WTC11 (cell line): ENCODE measurements at regions not wholly inside any gene's neighbourhood (a gene's known extent, or its start where the extent isn't known, plus 50 kb on each side); places are given as distances from the start of the nearest gene placed in this dataset.

Experiments used
- ATAC-seq: fragments of 200-7000 bp; cut with Tn5 transposase; 2 replicates; pipeline ENCODE4 v1.10.0; 2021; ENCODE audit warnings: mild to moderate bottlenecking, moderate library complexity
- CTCF ChIA-PET: fragments of 300-600 bp; sonication (Branson Sonifier 250); formaldehyde crosslinking; loops from one replicate; lab custom pipeline; 2021; ENCODE audit warnings: antibody characterized with exemption; lab: Charles Lee
- POLR2A ChIA-PET: fragments of 350-600 bp; sonication (Branson Sonifier 250); formaldehyde crosslinking; loops from one replicate; lab custom pipeline; 2021; ENCODE audit warnings: antibody characterized with exemption; lab: Charles Lee
- DNase-seq: peaks from one replicate; pipeline ENCODE4 v3.0.0; 2021; ENCODE audit warnings: low spot score
- H3K27ac Mint-ChIP-seq: 2 replicates; pipeline ENCODE4 v1.8.0; 2021; ENCODE audit warnings: mixed read lengths
- H3K27me3 Mint-ChIP-seq: 2 replicates; pipeline ENCODE4 v1.8.0; 2021; ENCODE audit warnings: low read depth, mild to moderate bottlenecking, moderate library complexity, mixed read lengths
- H3K36me3 Mint-ChIP-seq: 2 replicates; pipeline ENCODE4 v1.8.0; 2021; ENCODE audit warnings: mixed read lengths
- H3K4me1 Mint-ChIP-seq: 2 replicates; pipeline ENCODE4 v1.8.0; 2022; ENCODE audit warnings: mixed read lengths
- H3K4me3 Mint-ChIP-seq: 2 replicates; pipeline ENCODE4 v1.8.0; 2021; ENCODE audit warnings: mild to moderate bottlenecking, moderate library complexity, mixed read lengths
- H3K9me3 Mint-ChIP-seq: 2 replicates; pipeline ENCODE4 v1.8.0; 2021; ENCODE audit warnings: mixed read lengths
- CBFB ChIP-seq: sonication (generic); formaldehyde crosslinking; IDR thresholded peaks from 2 replicates; pipeline ENCODE4 v1.8.1; 2022; ENCODE audit warnings: mild to moderate bottlenecking, low read depth, missing genetic modification reagents
- CREB1 ChIP-seq: sonication (generic); formaldehyde crosslinking; IDR thresholded peaks from 2 replicates; pipeline ENCODE4 v1.8.0; 2023; ENCODE audit warnings: mild to moderate bottlenecking, missing genetic modification reagents
- ELF4 ChIP-seq: sonication (generic); formaldehyde crosslinking; IDR thresholded peaks from 2 replicates; pipeline ENCODE4 v1.8.1; 2022; ENCODE audit warnings: low read depth, mild to moderate bottlenecking, moderate library complexity, missing genetic modification reagents
- GABPB1 ChIP-seq: sonication (generic); formaldehyde crosslinking; IDR thresholded peaks from 2 replicates; pipeline ENCODE4 v1.8.1; 2023; ENCODE audit warnings: mild to moderate bottlenecking, missing genetic modification reagents
- JAZF1 ChIP-seq: fragments of 250-450 bp; sonication (Bioruptor Pico); IDR thresholded peaks from 2 replicates; pipeline ENCODE4 v1.9.0; 2021; ENCODE audit warnings: moderate library complexity, mild to moderate bottlenecking, inconsistent platforms
- NFE2L1 ChIP-seq: sonication (generic); formaldehyde crosslinking; IDR thresholded peaks from 2 replicates; pipeline ENCODE4 v1.8.1; 2023; ENCODE audit warnings: missing genetic modification reagents
- NR3C1 ChIP-seq: sonication (generic); formaldehyde crosslinking; conservative IDR thresholded peaks from 2 replicates; pipeline ENCODE4 v1.8.1; 2023; ENCODE audit warnings: low read depth, mild to moderate bottlenecking, missing genetic modification reagents
- PRRX2 ChIP-seq: fragments of 250-450 bp; sonication (Bioruptor Pico); IDR thresholded peaks from 2 replicates; pipeline ENCODE4 v1.8.0; 2021; ENCODE audit warnings: mild to moderate bottlenecking
- TCF7 ChIP-seq: sonication (generic); formaldehyde crosslinking; IDR thresholded peaks from 2 replicates; pipeline ENCODE4 v1.8.0; 2022; ENCODE audit warnings: mild to moderate bottlenecking, low read depth, missing genetic modification reagents, moderate library complexity
- TEAD1 ChIP-seq: sonication (generic); formaldehyde crosslinking; IDR thresholded peaks from 2 replicates; pipeline ENCODE4 v1.8.0; 2022; ENCODE audit warnings: mild to moderate bottlenecking, missing genetic modification reagents
- TEAD4 ChIP-seq: sonication (generic); formaldehyde crosslinking; IDR thresholded peaks from 2 replicates; pipeline ENCODE4 v1.8.0; 2022; ENCODE audit warnings: mild to moderate bottlenecking, missing genetic modification reagents
- ZNF219 ChIP-seq: sonication (generic); formaldehyde crosslinking; IDR thresholded peaks from 2 replicates; pipeline ENCODE4 v1.8.0; 2023; ENCODE audit warnings: missing genetic modification reagents, mild to moderate bottlenecking, borderline replicate concordance
- ZNF317 ChIP-seq: sonication (generic); formaldehyde crosslinking; IDR thresholded peaks from 2 replicates; pipeline ENCODE4 v1.8.1; 2023; ENCODE audit warnings: low read depth, mild to moderate bottlenecking, moderate library complexity, missing genetic modification reagents, borderline replicate concordance
- ZNF671 ChIP-seq: fragments of 250-450 bp; sonication (Bioruptor Pico); IDR thresholded peaks from 2 replicates; pipeline ENCODE4 v1.8.0; 2021; ENCODE audit warnings: mild to moderate bottlenecking
- TF ChIP-seq, protein P1 (sequence below): sonication (generic); formaldehyde crosslinking; IDR thresholded peaks from 2 replicates; pipeline ENCODE4 v1.8.1; 2023; ENCODE audit warnings: mild to moderate bottlenecking, moderate library complexity, missing genetic modification reagents
- TF ChIP-seq, protein P2 (sequence below): fragments of 250-450 bp; sonication (Bioruptor Pico); IDR thresholded peaks from 2 replicates; pipeline ENCODE4 v1.9.0; 2021; ENCODE audit warnings: moderate library complexity, mild to moderate bottlenecking, inconsistent platforms, borderline replicate concordance
- TF ChIP-seq, protein P3 (sequence below): sonication (generic); formaldehyde crosslinking; IDR thresholded peaks from 2 replicates; pipeline ENCODE4 v1.8.0; 2022; ENCODE audit warnings: mild to moderate bottlenecking, missing genetic modification reagents
- TF ChIP-seq, protein P4 (sequence below): fragments of 250-450 bp; sonication (Bioruptor Pico); IDR thresholded peaks from 2 replicates; pipeline ENCODE4 v1.9.0; 2021; ENCODE audit warnings: mild to moderate bottlenecking, borderline replicate concordance

DNA sequence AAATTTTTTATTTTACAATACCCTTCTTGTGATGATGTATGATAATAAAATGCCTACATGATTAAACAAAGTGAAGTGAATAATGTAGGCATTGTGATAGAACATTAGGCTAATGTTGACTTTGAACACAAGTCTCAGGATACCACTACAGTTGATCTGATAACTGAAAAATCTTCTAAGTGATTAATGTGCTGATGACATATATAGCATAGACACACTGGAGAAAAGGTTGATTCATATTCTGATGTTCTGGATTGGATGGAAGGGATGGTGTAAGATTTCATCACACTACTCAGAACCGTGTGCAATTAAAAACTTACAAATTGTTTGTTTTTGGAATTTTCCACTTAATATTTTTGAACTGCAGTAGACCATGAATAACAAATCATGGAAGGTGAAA, 738.5 kb downstream of the TECRL start:
- no peaks in the 10 kb centered on the region for H3K27me3 Mint-ChIP-seq

DNA sequence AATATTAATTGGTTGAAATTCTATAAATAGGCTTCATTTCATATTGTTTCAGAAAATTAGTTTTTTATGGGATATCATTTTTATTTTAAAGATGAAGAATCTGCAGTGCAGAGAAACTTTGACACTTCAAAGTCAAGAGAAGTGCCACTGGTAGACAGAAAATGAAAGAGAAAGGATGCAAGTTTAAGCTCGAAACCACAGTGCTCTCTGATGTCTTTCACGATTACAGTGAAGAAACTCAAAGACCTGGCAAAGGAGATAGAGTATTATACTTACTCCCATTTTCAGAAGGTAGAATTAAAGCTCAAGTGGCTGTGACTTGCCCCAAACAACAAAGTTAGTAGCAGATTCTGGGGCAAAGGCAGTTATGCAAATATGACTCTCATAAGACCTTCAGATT, 745.4 kb downstream of the TECRL start:
- Mint-ChIP-seq H3K36me3 (no peaks in the 10 kb centered on the region), H3K4me1 (no peaks in the 10 kb centered on the region), H3K27me3 (no peaks in the 10 kb centered on the region), H3K4me3 (no peak overlapping the region), H3K9me3 (peaks cover 7% of the 10 kb centered on the region; the same call in 1 of the 2 replicates)
- ATAC-seq (no peak), DNase-seq (no peak)
- TF ChIP-seq ZNF317 (CRISPR knock-in tag) (no peak), TEAD1 (CRISPR knock-in tag) (no peak)
- TF ChIP-seq, all 79 proteins: peak for 0
- H3K27ac Mint-ChIP-seq, result no peak overlapping the region
- ChIA-PET CTCF (no interaction called here), POLR2A (no interaction called here)

More for the DNA sequence above, 738.5 kb downstream of the TECRL start:
- ChIA-PET POLR2A (no interaction called here), CTCF (no interaction called here)
- Mint-ChIP-seq H3K27ac (no peak overlapping the region), H3K4me1 (no peaks in the 10 kb centered on the region), H3K4me3 (no peak overlapping the region), H3K9me3 (0 out of 2 replicates have a peak, but pooled peaks cover under 1% of the 10 kb centered on the region), H3K36me3 (no peaks in the 10 kb centered on the region)
- DNase-seq, result no peak
- no peak for TF ChIP-seq GABPB1 (CRISPR knock-in tag)
- no peak for TF ChIP-seq TEAD4
- TF ChIP-seq TCF7, result no peak
- TF ChIP-seq ELF4, result no peak
- TF ChIP-seq NFE2L1 (CRISPR knock-in tag), result no peak
- TF ChIP-seq TEAD1 (CRISPR knock-in tag), result no peak
- TF ChIP-seq CREB1 (CRISPR knock-in tag), result no peak
- no peak for TF ChIP-seq JAZF1 (CRISPR knock-in tag)
- no peak for TF ChIP-seq NR3C1 (CRISPR knock-in tag)
- TF ChIP-seq ZNF671 (CRISPR knock-in tag), result no peak
- no peak for TF ChIP-seq PRRX2 (CRISPR knock-in tag)
- TF ChIP-seq ZNF219 (CRISPR knock-in tag), result no peak
- TF ChIP-seq, protein P1, sequence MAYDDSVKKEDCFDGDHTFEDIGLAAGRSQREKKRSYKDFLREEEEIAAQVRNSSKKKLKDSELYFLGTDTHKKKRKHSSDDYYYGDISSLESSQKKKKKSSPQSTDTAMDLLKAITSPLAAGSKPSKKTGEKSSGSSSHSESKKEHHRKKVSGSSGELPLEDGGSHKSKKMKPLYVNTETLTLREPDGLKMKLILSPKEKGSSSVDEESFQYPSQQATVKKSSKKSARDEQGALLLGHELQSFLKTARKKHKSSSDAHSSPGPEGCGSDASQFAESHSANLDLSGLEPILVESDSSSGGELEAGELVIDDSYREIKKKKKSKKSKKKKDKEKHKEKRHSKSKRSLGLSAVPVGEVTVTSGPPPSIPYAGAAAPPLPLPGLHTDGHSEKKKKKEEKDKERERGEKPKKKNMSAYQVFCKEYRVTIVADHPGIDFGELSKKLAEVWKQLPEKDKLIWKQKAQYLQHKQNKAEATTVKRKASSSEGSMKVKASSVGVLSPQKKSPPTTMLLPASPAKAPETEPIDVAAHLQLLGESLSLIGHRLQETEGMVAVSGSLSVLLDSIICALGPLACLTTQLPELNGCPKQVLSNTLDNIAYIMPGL (CRISPR knock-in tag), result no peak
- TF ChIP-seq, protein P2, sequence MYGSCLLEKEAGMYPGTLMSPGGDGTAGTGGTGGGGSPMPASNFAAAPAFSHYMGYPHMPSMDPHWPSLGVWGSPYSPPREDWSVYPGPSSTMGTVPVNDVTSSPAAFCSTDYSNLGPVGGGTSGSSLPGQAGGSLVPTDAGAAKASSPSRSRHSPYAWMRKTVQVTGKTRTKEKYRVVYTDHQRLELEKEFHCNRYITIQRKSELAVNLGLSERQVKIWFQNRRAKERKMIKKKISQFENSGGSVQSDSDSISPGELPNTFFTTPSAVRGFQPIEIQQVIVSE (CRISPR knock-in tag), result no peak
- TF ChIP-seq, protein P3, sequence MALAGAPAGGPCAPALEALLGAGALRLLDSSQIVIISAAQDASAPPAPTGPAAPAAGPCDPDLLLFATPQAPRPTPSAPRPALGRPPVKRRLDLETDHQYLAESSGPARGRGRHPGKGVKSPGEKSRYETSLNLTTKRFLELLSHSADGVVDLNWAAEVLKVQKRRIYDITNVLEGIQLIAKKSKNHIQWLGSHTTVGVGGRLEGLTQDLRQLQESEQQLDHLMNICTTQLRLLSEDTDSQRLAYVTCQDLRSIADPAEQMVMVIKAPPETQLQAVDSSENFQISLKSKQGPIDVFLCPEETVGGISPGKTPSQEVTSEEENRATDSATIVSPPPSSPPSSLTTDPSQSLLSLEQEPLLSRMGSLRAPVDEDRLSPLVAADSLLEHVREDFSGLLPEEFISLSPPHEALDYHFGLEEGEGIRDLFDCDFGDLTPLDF (CRISPR knock-in tag), result no peak
- TF ChIP-seq CBFB (CRISPR knock-in tag), result no peak
- TF ChIP-seq, protein P4, sequence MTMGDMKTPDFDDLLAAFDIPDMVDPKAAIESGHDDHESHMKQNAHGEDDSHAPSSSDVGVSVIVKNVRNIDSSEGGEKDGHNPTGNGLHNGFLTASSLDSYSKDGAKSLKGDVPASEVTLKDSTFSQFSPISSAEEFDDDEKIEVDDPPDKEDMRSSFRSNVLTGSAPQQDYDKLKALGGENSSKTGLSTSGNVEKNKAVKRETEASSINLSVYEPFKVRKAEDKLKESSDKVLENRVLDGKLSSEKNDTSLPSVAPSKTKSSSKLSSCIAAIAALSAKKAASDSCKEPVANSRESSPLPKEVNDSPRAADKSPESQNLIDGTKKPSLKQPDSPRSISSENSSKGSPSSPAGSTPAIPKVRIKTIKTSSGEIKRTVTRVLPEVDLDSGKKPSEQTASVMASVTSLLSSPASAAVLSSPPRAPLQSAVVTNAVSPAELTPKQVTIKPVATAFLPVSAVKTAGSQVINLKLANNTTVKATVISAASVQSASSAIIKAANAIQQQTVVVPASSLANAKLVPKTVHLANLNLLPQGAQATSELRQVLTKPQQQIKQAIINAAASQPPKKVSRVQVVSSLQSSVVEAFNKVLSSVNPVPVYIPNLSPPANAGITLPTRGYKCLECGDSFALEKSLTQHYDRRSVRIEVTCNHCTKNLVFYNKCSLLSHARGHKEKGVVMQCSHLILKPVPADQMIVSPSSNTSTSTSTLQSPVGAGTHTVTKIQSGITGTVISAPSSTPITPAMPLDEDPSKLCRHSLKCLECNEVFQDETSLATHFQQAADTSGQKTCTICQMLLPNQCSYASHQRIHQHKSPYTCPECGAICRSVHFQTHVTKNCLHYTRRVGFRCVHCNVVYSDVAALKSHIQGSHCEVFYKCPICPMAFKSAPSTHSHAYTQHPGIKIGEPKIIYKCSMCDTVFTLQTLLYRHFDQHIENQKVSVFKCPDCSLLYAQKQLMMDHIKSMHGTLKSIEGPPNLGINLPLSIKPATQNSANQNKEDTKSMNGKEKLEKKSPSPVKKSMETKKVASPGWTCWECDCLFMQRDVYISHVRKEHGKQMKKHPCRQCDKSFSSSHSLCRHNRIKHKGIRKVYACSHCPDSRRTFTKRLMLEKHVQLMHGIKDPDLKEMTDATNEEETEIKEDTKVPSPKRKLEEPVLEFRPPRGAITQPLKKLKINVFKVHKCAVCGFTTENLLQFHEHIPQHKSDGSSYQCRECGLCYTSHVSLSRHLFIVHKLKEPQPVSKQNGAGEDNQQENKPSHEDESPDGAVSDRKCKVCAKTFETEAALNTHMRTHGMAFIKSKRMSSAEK (CRISPR knock-in tag), result no peak
- no peak for ATAC-seq
